Loucy (cell line): ENCODE measurements at regions not wholly inside any gene's neighbourhood (a gene's known extent, or its start where the extent isn't known, plus 50 kb on each side); places are given as distances from the start of the nearest gene placed in this dataset.

Experiments used
- CTCF ChIP-seq: fragments of 200-600 bp; sonication (generic); conservative IDR thresholded peaks from 2 replicates; pipeline ENCODE4 v1.5.1; 2014; ENCODE audit warnings: mild to moderate bottlenecking, antibody characterized with exemption, low read length
- EZH2phosphoT487 ChIP-seq: fragments of 200-600 bp; IDR thresholded peaks from 2 replicates; pipeline ENCODE4 v1.6.1; 2018; ENCODE audit warnings: antibody characterized with exemption, mild to moderate bottlenecking, moderate library complexity, borderline replicate concordance

DNA sequence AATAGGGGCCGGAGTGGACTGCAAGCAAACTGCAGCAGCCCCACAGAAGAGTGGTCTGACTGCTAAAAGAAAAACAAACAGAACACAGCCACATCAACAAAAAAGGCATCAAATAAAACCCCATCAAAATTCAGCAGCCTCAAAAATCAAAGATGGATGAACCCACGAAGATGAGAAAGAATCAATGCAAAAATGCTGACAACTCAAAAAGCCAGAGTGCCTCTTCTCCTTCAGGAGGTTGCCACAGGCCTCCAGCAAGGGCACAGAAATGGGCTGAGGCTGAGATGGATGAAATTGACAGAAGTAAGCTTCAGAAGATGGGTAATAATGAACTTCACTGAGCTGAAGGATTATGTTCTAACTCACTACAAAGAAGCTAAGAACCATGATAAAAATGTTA lies 388.6 kb downstream of the PABPC4L start:
- no peak for TF ChIP-seq CTCF
- TF ChIP-seq EZH2phosphoT487 = no peak
